ENCODE measurements at regions not wholly inside any gene's neighbourhood (a gene's known extent, or its start where the extent isn't known, plus 50 kb on each side); places are given as distances from the start of the nearest gene placed in this dataset.

DNA sequence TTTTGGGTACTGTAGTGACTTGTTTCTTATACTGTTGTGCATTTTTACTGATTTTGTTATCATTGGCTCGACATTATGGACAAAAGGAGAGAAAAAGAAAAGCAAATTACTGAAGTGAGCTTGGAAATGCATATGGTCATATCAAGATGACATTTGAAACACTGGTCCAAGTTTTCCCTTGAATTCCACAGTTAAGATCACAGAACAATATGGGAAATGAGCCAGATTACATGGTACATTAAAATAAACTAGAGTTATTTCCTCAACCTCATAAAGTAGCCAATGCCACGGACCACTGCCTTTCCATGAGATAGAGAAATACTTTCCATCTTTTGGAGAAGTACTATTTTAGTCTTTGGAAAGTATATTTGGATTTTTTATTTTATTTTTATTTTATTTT lies 62.0 kb upstream of the SGPP2 start:
- no peak overlapping the region for H3K9ac ChIP-seq (ENCODE audit: control insufficient read depth, insufficient read depth, low read length)
- ATAC-seq (no peak), DNase-seq (ENCODE audit: low read depth, low spot score) (no peak), FAIRE-seq (no peak)
- no peak overlapping the region for H2AFZ ChIP-seq (ENCODE audit: control insufficient read depth, low read depth, low read length)
- TF ChIP-seq CHD1 (IDR thresholded peaks at IDR 0.05; ENCODE audit: low read depth, low read length), result no peak
- TF ChIP-seq TCF3 (IDR thresholded peaks at IDR 0.05; ENCODE audit: borderline replicate concordance, insufficient read depth, low read depth, low read length), result no peak
- TF ChIP-seq IRF5 (IDR thresholded peaks at IDR 0.05; ENCODE audit: borderline replicate concordance), result no peak
- TF ChIP-seq TBL1XR1 (IDR thresholded peaks at IDR 0.05; ENCODE audit: low read depth, low read length), result no peak
- TF ChIP-seq STAT3 (IDR thresholded peaks at IDR 0.05; ENCODE audit: low read depth, low read length), result no peak
- TF ChIP-seq NR2F1 (conservative IDR thresholded peaks at IDR 0.05), result no peak
- no peak for TF ChIP-seq POLR2A (IDR thresholded peaks at IDR 0.05; ENCODE audit: low read depth, low read length)
- no peak for TF ChIP-seq SMC3 (IDR thresholded peaks at IDR 0.05; ENCODE audit: borderline replicate concordance, low read length)
- TF ChIP-seq CREB1 (IDR thresholded peaks at IDR 0.05; ENCODE audit: low read depth), result no peak
- TF ChIP-seq IKZF2 (IDR thresholded peaks at IDR 0.05), result no peak
- TF ChIP-seq MTA3 (IDR thresholded peaks at IDR 0.05; ENCODE audit: borderline replicate concordance, low read length), result no peak
- no peak for TF ChIP-seq CREM (IDR thresholded peaks at IDR 0.05; ENCODE audit: low read depth)
- no peak for TF ChIP-seq LARP7 (IDR thresholded peaks at IDR 0.05)
- WGBS (ENCODE audit: insufficient coverage, insufficient replicate concordance, low lambda C conversion rate, missing lambda C conversion rate), result 0% methylated on average over 2 of the region's 2 CpGs
- H3K27me3 ChIP-seq (replicated peaks in 1 of 2; ENCODE audit: control insufficient read depth in 2 of 2, insufficient read depth in 2 of 2, low read length in 1 of 2), result no peaks in the 10 kb centered on the region
- intact Hi-C loops (cut with micrococcal nuclease; ENCODE audit: unreplicated experiment) (no loop called here), in situ Hi-C loops (cut with MboI) (no loop called here)
- ChIA-PET SMC1A (ENCODE audit: uncharacterized antibody, unreplicated experiment) (no interaction called here), RAD21 (ENCODE audit: unreplicated experiment) (no interaction called here), CTCF (no interaction called here), POLR2A (no interaction called here)
- H3K79me2 ChIP-seq (ENCODE audit: control insufficient read depth, insufficient read depth, low read length), result no peaks in the 10 kb centered on the region
- H3K4me2 ChIP-seq (ENCODE audit: control insufficient read depth, insufficient read depth), result no peak overlapping the region
- H3K9me3 ChIP-seq (replicated peaks; ENCODE audit: control insufficient read depth, insufficient read depth, low read length), result no peaks in the 10 kb centered on the region
- BruUV-seq (replicated peaks), result no TSS peak
- H3K36me3 ChIP-seq (ENCODE audit: control insufficient read depth in 2 of 2, insufficient read depth in 2 of 2, low read length in 1 of 2), result no peaks in the 10 kb centered on the region
- H3K27ac ChIP-seq (ENCODE audit: control insufficient read depth, insufficient read depth), result no peak overlapping the region
- H3K4me3 ChIP-seq, result no peak overlapping the region
- H3K4me1 ChIP-seq (ENCODE audit: control insufficient read depth, insufficient read depth, low read length), result no peaks in the 10 kb centered on the region
- no peaks in the 10 kb centered on the region for H4K20me1 ChIP-seq (ENCODE audit: control insufficient read depth, insufficient read depth)
